ENCODE measurements at regions not wholly inside any gene's neighbourhood (a gene's known extent, or its start where the extent isn't known, plus 50 kb on each side); places are given as distances from the start of the nearest gene placed in this dataset.
"Not testable (repeated sequence)": the region's sequence is repeated elsewhere in the genome, so short reads cannot be mapped to it uniquely, and the experiment has no call there.

- FAIRE-seq (no peak), DNase-seq (ENCODE audit: extremely low spot score, insufficient read length, low read depth) (no peak)
Measured at GRCh38 chr2:239868556-239869181, 156.5 kb downstream of the NDUFA10 start.

- FAIRE-seq (no peak), DNase-seq (ENCODE audit: extremely low spot score, insufficient read length, low read depth) (no peak)
Measured at GRCh38 chr2:239866778-239867177, 158.4 kb downstream of the NDUFA10 start.

- DNase-seq (ENCODE audit: extremely low spot score, insufficient read length, low read depth) (no peak), FAIRE-seq (no peak)
Measured at GRCh38 chr2:239866350-239866749, 158.8 kb downstream of the NDUFA10 start.

GRCh38 chr2:239865856-239866255 is 159.3 kb downstream of the NDUFA10 start:
- not testable (repeated sequence) for FAIRE-seq; DNase-seq (ENCODE audit: extremely low spot score, insufficient read length, low read depth)

- FAIRE-seq = no peak
Measured at GRCh38 chr2:239865059-239865639, 160.0 kb downstream of the NDUFA10 start.

GRCh38 chr2:239864247-239865058 is 160.7 kb downstream of the NDUFA10 start:
- DNase-seq (ENCODE audit: extremely low spot score, insufficient read length, low read depth) = no peak
- no peak for FAIRE-seq

More at GRCh38 chr2:239865059-239865639, 160.0 kb downstream of the NDUFA10 start:
- no peak for DNase-seq (ENCODE audit: extremely low spot score, insufficient read length, low read depth)

GRCh38 chr2:239862613-239863012 is 162.5 kb downstream of the NDUFA10 start:
- no peak for DNase-seq (ENCODE audit: extremely low spot score, insufficient read length, low read depth)
- FAIRE-seq = no peak

- FAIRE-seq (no peak), DNase-seq (ENCODE audit: extremely low spot score, insufficient read length, low read depth) (no peak)
Measured at GRCh38 chr2:239858179-239858578, 167.0 kb downstream of the NDUFA10 start.

GRCh38 chr2:239857591-239857990 is 167.6 kb downstream of the NDUFA10 start:
- FAIRE-seq (no peak), DNase-seq (ENCODE audit: extremely low spot score, insufficient read length, low read depth) (no peak)

GRCh38 chr2:239856620-239857285 is 168.4 kb downstream of the NDUFA10 start:
- FAIRE-seq (no peak), DNase-seq (ENCODE audit: extremely low spot score, insufficient read length, low read depth) (no peak)

GRCh38 chr2:239855863-239856587 is 169.1 kb downstream of the NDUFA10 start:
- DNase-seq (ENCODE audit: extremely low spot score, insufficient read length, low read depth) (no peak), FAIRE-seq (no peak)

- FAIRE-seq (no peak), DNase-seq (ENCODE audit: extremely low spot score, insufficient read length, low read depth) (no peak)
Measured at GRCh38 chr2:239854596-239854995, 170.5 kb downstream of the NDUFA10 start.

GRCh38 chr2:239853706-239854327 is 171.3 kb downstream of the NDUFA10 start:
- FAIRE-seq = no peak
- DNase-seq (ENCODE audit: extremely low spot score, insufficient read length, low read depth) = no peak

- FAIRE-seq = no peak
- no peak for DNase-seq (ENCODE audit: extremely low spot score, insufficient read length, low read depth)
Measured at GRCh38 chr2:239853121-239853520, 172.0 kb downstream of the NDUFA10 start.

- no peak for FAIRE-seq
- no peak for DNase-seq (ENCODE audit: extremely low spot score, insufficient read length, low read depth)
Measured at GRCh38 chr2:239852272-239852671, 172.9 kb downstream of the NDUFA10 start.

- DNase-seq (ENCODE audit: extremely low spot score, insufficient read length, low read depth) (no peak), FAIRE-seq (no peak)
Measured at GRCh38 chr2:239846789-239847676, 178.1 kb downstream of the NDUFA10 start.

- FAIRE-seq = no peak
- no peak for DNase-seq (ENCODE audit: extremely low spot score, insufficient read length, low read depth)
Measured at GRCh38 chr2:239845968-239846367, 179.2 kb downstream of the NDUFA10 start.

GRCh38 chr2:239839306-239839705 is 185.8 kb downstream of the NDUFA10 start:
- no peak for DNase-seq (ENCODE audit: extremely low spot score, insufficient read length, low read depth)
- FAIRE-seq = no peak
